ENCODE measurements at regions not wholly inside any gene's neighbourhood (a gene's known extent, or its start where the extent isn't known, plus 50 kb on each side); places are given as distances from the start of the nearest gene placed in this dataset.
"Not testable (repeated sequence)": the region's sequence is repeated elsewhere in the genome, so short reads cannot be mapped to it uniquely, and the experiment has no call there.

- in situ Hi-C loops (cut with HindIII; ENCODE audit: low pct_unique_long_range_greater_than_20kb, low sequenced_read_pairs), result no loop called here
- DNase-seq (ENCODE audit: low read depth), result no peak
Observed at GRCh38 chr2:16219292-16219975, 279.1 kb downstream of the MYCN start.

- in situ Hi-C loops (cut with HindIII; ENCODE audit: low pct_unique_long_range_greater_than_20kb, low sequenced_read_pairs), result no loop called here
- DNase-seq (ENCODE audit: low read depth), result no peak
Observed at GRCh38 chr2:16218625-16219024, 278.3 kb downstream of the MYCN start.

DNA sequence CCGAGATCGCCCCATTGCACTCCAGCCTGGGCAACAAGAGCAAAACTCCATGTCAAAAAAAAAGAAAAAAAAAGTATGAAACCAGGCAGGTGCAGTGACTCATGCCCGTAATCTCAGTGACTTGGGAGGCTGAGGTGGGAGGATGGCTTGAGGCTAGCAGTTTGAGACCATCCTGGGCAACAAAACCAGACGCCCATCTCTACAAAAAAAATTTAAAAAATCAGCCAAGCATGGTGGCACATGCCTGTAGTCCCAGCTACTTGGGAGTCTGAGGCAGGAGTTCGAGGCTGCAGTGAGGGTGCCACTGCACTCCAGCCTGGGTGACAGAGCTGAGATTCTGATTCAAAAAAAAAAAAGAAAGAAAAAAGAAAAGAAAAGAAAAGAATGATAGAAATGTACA, 277.8 kb downstream of the MYCN start:
- DNase-seq (ENCODE audit: low read depth), result no peak
- in situ Hi-C loops (cut with HindIII; ENCODE audit: low pct_unique_long_range_greater_than_20kb, low sequenced_read_pairs), result no loop called here

DNA sequence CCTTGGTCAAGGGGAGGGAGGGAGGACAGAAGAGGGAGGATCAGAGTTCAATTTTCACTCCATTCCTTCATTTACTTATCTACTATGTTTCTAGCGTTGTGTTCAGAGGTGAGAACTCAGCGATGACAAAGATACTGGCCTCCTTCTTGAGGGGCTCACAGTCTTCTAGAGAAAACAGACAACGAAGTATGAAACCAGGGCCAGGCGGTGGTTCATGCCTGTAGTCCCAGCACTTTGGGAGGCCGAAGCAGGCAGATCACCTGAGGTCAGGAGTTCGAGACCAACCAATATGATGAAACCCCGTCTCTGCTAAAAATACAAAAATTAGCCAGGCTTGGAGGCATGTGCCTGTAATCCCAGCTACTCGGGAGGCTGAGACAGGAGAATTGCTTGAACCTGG, 277.4 kb downstream of the MYCN start:
- in situ Hi-C loops (cut with HindIII; ENCODE audit: low pct_unique_long_range_greater_than_20kb, low sequenced_read_pairs); DNase-seq (ENCODE audit: low read depth): not testable (repeated sequence)

GRCh38 chr2:16217291-16217690, 276.9 kb downstream of the MYCN start:
- DNase-seq (ENCODE audit: low read depth), result no peak
- in situ Hi-C loops (cut with HindIII; ENCODE audit: low pct_unique_long_range_greater_than_20kb, low sequenced_read_pairs), result no loop called here

GRCh38 chr2:16216558-16216945, 276.2 kb downstream of the MYCN start:
- no peak for DNase-seq (ENCODE audit: low read depth)
- in situ Hi-C loops (cut with HindIII; ENCODE audit: low pct_unique_long_range_greater_than_20kb, low sequenced_read_pairs), result no loop called here

DNA sequence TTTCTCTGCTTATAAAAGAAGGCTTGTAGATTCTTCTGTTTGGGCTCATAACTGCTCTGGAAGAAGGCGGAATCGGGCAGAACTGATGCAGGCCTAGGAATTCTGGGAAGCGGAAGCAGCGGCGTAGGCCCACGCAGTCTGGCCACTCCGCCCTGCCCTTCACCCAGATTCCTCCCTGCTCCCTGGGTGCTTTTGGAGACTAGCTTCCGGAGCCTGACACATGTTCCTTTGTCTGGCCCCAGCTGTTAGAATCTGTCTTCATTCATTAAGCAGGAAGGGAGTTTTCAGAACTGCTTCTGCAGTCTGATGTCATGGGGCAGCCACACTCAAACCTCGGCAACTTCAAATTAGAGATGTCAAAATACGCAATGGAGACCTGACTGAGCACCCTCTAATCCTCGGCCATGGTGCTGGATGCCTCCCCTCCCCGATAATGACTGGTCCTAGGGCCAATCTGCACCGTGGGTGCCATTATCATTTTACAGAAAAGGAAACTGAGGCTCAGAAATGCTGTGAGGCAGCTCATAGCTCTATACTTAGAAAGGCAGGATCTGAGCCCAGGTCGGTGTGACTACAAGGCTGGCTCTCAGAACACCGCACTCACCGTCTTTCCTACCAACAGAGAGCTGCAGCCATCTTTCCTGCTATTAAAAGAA, 275.7 kb downstream of the MYCN start:
- DNase-seq (ENCODE audit: low read depth), result no peak
- in situ Hi-C loops (cut with HindIII; ENCODE audit: low pct_unique_long_range_greater_than_20kb, low sequenced_read_pairs), result no loop called here

DNA sequence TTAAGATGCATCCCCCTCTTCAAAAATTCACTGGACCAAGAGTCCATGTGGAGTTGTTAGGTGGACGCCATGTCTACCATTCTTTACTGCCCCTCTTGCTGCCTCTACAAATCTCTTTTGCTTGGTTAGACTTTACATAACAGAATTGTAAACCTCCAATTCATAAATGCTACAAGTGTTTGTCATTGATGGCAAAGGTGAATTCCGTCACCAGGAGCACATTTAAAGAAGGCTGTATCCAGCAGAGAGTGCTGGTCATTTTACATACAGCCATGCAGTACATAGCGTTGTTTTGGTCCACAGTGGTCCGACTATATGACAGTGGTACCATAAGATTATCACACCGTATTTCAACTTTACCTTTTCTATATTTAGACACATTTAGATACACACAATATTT, 274.5 kb downstream of the MYCN start:
- no peak for DNase-seq (ENCODE audit: low read depth)
- in situ Hi-C loops (cut with HindIII; ENCODE audit: low pct_unique_long_range_greater_than_20kb, low sequenced_read_pairs), result no loop called here

DNA sequence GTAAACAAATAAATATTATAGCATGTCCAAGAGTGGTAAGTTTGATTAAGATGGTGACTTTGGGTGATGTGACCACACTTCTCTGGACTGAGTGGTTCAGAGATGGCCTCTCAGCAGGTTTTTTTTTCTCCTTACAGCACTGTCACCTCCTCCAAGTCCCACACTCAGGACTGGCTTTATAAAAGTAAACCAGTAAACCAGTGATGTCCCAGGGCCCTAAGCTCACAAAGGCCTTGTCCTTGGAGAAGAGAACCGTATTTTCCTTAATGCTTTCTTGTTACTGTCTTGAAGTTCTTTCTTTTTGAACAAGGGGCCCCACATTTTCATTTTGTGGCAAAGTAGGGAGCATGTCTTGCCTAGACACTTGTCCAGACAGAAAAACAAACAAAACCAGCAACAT, 274.0 kb downstream of the MYCN start:
- in situ Hi-C loops (cut with HindIII; ENCODE audit: low pct_unique_long_range_greater_than_20kb, low sequenced_read_pairs), result no loop called here
- DNase-seq (ENCODE audit: low read depth), result no peak

DNA sequence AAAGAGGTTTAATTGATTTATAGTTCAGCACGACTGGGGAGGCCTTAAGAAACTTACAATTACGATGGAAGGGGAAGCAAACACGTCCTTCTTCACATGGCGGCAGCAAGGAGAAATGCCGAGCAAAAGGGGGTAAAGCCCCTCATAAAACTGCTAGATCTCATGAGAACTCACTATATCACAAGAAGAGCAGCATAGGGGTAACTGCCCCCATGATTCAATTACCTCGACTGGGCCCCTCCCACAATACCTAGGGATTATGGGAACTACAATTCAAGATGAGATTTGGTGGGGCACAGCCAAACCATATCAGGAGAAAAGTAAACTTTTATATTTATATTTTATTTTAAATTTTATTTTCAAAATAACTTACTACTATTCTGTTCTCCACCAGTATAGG, 272.0 kb downstream of the MYCN start:
- no peak for DNase-seq (ENCODE audit: low read depth)

DNA sequence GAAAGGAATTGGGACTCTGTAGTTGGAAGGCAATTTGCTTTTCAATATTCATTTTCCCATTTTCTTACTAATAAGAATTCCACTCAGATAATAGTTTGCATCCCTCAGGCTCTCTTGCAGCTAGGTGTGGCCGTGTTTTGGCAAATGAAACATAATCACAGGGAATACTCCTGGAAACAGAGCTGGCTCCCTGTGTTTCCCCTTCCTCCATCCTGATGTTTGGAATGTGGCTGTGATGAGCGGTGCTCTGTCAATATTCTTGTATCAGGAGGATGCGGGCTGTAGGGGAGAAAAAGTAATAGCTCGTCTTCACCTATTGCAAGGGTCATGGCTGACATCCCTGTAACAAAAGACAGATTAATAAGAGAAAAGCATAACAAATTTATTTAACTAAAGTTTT, 271.0 kb downstream of the MYCN start:
- in situ Hi-C loops (cut with HindIII; ENCODE audit: low pct_unique_long_range_greater_than_20kb, low sequenced_read_pairs), result no loop called here
- no peak for DNase-seq (ENCODE audit: low read depth)

More for the DNA sequence above, 272.0 kb downstream of the MYCN start:
- in situ Hi-C loops (cut with HindIII; ENCODE audit: low pct_unique_long_range_greater_than_20kb, low sequenced_read_pairs), result no loop called here

GRCh38 chr2:16210841-16211240, 270.5 kb downstream of the MYCN start:
- in situ Hi-C loops (cut with HindIII; ENCODE audit: low pct_unique_long_range_greater_than_20kb, low sequenced_read_pairs), result no loop called here
- no peak for DNase-seq (ENCODE audit: low read depth)

DNA sequence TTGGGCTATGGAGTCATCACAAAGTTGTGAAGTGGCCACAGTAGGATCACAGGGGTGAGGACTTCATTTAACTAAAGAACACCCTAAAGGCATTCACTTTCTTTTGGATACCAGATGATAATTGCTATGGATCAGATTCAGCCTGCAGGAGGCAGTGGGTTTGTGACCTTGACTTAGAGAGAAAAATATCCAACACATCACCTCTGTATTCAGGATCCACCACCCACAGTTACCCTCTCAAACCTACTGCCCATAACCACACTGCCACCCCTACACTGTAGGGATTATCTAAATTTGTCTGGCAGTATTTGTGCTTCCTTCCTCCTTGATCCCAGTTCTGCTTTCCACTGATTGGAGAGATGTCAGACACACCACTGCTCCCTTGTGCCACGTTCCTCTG, 269.4 kb downstream of the MYCN start:
- in situ Hi-C loops (cut with HindIII; ENCODE audit: low pct_unique_long_range_greater_than_20kb, low sequenced_read_pairs), result no loop called here

GRCh38 chr2:16208921-16209320, 268.6 kb downstream of the MYCN start:
- in situ Hi-C loops (cut with HindIII; ENCODE audit: low pct_unique_long_range_greater_than_20kb, low sequenced_read_pairs), result no loop called here
- no peak for DNase-seq (ENCODE audit: low read depth)

More for the DNA sequence above, 269.4 kb downstream of the MYCN start:
- no peak for DNase-seq (ENCODE audit: low read depth)

DNA sequence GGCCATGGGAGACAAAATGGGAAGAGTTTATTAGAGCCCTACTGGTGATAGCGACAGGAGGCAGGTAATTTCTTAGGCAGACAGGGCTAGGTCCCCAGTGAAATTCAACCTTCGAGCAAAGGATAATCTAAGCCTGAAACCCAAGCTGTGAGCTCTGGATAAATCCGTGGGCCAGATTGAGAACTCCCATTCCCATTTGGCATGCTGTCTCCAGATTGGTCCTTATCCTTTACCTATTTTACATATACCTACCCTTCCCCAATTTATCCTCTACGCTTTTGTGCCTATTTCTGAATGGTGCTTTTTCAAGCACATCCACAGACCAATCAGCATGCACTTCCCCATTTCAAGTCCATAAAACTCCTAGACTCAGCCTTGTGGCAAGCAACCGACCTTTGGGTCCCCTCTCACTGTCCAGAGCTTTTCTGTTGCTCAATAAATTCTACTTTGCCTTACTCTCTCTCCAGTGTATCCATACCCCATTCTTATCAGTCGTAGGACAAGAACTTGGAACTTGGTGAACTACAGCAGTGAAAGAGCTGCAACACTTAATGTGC, 268.0 kb downstream of the MYCN start:
- no peak for DNase-seq (ENCODE audit: low read depth)
- in situ Hi-C loops (cut with HindIII; ENCODE audit: low pct_unique_long_range_greater_than_20kb, low sequenced_read_pairs), result no loop called here

GRCh38 chr2:16207611-16208010, 267.3 kb downstream of the MYCN start:
- no peak for DNase-seq (ENCODE audit: low read depth)
- in situ Hi-C loops (cut with HindIII; ENCODE audit: low pct_unique_long_range_greater_than_20kb, low sequenced_read_pairs), result no loop called here

DNA sequence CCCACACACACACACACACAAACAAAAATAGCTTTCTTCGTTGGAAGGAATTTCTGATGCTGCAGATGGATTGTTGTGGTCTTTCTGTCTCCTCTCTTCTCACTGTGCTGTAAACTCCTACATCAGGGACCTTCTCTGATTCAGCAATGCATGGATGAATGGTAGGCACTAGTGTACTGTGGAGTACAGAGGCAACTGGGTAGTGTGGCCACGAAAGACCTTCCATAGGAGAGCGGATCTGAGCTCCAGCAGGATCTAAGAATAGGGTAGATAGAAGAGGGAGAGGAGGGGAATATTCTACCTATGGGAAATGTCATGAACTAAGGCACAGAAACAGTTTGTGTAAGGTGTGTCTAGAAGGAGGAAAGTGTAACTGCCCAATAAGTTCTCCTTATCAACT, 266.8 kb downstream of the MYCN start:
- in situ Hi-C loops (cut with HindIII; ENCODE audit: low pct_unique_long_range_greater_than_20kb, low sequenced_read_pairs), result no loop called here
- DNase-seq (ENCODE audit: low read depth), result no peak

DNA sequence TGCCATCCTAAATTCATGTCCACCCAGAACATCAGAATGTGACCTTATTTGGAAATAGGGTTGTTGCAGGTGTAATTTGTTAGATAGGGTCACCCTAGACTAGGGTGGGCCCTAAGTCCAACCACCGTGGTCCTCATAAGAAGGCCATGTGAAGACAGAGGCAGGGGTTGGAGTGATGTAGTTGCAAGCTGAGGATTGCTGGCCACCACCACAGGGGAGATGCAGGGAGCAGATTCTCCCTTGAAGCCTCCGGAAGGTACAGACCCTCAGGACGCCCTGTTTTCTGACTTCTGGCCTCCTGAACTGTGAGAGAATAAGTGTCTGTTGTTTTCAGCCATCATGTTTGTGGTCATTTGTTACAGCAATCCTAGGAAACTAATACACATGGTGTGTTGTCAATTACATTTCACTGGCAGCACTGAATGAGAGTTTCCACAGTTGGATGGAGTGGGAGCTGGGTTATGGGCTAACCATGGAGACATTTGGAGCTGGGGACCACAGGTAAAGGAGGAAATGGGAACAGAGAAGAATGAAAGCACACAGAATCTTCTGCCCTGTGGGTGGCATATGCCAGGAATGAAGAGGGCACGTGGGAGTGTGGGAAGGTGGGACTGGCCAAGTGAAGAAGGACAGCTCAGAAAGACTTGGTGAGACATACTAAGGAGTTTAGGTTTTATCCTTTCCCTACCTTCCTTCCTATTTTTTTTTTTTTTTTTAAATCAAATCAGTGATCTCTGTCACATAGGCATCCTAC, 266.0 kb downstream of the MYCN start:
- in situ Hi-C loops (cut with HindIII; ENCODE audit: low pct_unique_long_range_greater_than_20kb, low sequenced_read_pairs), result no loop called here

GRCh38 chr2:16205631-16206030, 265.3 kb downstream of the MYCN start:
- no peak for DNase-seq (ENCODE audit: low read depth)
- in situ Hi-C loops (cut with HindIII; ENCODE audit: low pct_unique_long_range_greater_than_20kb, low sequenced_read_pairs), result no loop called here

More for the DNA sequence above, 266.0 kb downstream of the MYCN start:
- DNase-seq (ENCODE audit: low read depth), result no peak
